ENCODE measurements at regions not wholly inside any gene's neighbourhood (a gene's known extent, or its start where the extent isn't known, plus 50 kb on each side); places are given as distances from the start of the nearest gene placed in this dataset.

- FAIRE-seq = no peak
- H3K9me3 Mint-ChIP-seq (ENCODE audit: unreplicated experiment) = no peaks in the 10 kb centered on the region
- Histone ChIP-seq H3K9ac (ENCODE audit: low read length) (no peak overlapping the region), H3K9me3 (ENCODE audit: insufficient read depth, low read depth, low read length) (no peaks in the 10 kb centered on the region), H3K27ac (ENCODE audit: low read depth, low read length) (no peak overlapping the region), H2AFZ (ENCODE audit: low read depth, low read length) (no peak overlapping the region), H3K36me3 (ENCODE audit: insufficient read depth, low read length) (no peaks in the 10 kb centered on the region), H3K4me3 (ENCODE audit: insufficient read depth, low read depth, low read length) (no peak overlapping the region), H3K79me2 (ENCODE audit: insufficient read depth, low read length) (no peaks in the 10 kb centered on the region), H4K20me1 (ENCODE audit: insufficient read depth, low read length) (no peaks in the 10 kb centered on the region), H3K4me1 (ENCODE audit: insufficient read depth, low read length) (peaks cover 18% of the 10 kb centered on the region), H3K27me3 (ENCODE audit: insufficient read depth, low read length) (no peaks in the 10 kb centered on the region), H3K4me2 (ENCODE audit: low read length) (peak overlapping the region; percentile 17)
- H3K4me3 Mint-ChIP-seq (ENCODE audit: unreplicated experiment) = no peak overlapping the region
- peak overlapping the region; percentile 69 for H3K27ac Mint-ChIP-seq (ENCODE audit: unreplicated experiment)
- no peaks in the 10 kb centered on the region for H3K36me3 Mint-ChIP-seq (ENCODE audit: low read depth, unreplicated experiment)
- no peaks in the 10 kb centered on the region for H3K27me3 Mint-ChIP-seq (ENCODE audit: low read depth, unreplicated experiment)
- H3K4me1 Mint-ChIP-seq (ENCODE audit: low read depth, unreplicated experiment) = peaks cover 37% of the 10 kb centered on the region
- DNase-seq (ENCODE audit: low read depth) = peak; percentile 53
- no peak for TF ChIP-seq EZH2 (IDR thresholded peaks at IDR 0.05; ENCODE audit: insufficient read depth, low read length)
Measured at GRCh38 chr7:81331061-81332018, 412.5 kb upstream of the SEMA3C start.

GRCh38 chr7:81330108-81330507 lies 411.3 kb upstream of the SEMA3C start:
- TF ChIP-seq CTCF (IDR thresholded peaks at IDR 0.05; ENCODE audit: insufficient read depth, low read depth, low read length) (no peak), EZH2 (IDR thresholded peaks at IDR 0.05; ENCODE audit: insufficient read depth, low read length) (no peak)
- H3K36me3 ChIP-seq (ENCODE audit: insufficient read depth, low read length) = no peaks in the 10 kb centered on the region
- H3K27me3 ChIP-seq (ENCODE audit: insufficient read depth, low read length) = no peaks in the 10 kb centered on the region
- no peak overlapping the region for H3K4me2 ChIP-seq (ENCODE audit: low read length)
- H3K27ac ChIP-seq (ENCODE audit: low read depth, low read length) = no peak overlapping the region
- H3K9me3 ChIP-seq (ENCODE audit: insufficient read depth, low read depth, low read length) = no peaks in the 10 kb centered on the region
- no peak overlapping the region for H2AFZ ChIP-seq (ENCODE audit: low read depth, low read length)
- H4K20me1 ChIP-seq (ENCODE audit: insufficient read depth, low read length) = no peaks in the 10 kb centered on the region
- H3K9me3 Mint-ChIP-seq (ENCODE audit: unreplicated experiment) = no peaks in the 10 kb centered on the region
- H3K27me3 Mint-ChIP-seq (ENCODE audit: low read depth, unreplicated experiment) = no peaks in the 10 kb centered on the region
- no peak overlapping the region for H3K9ac ChIP-seq (ENCODE audit: low read length)
- H3K4me3 Mint-ChIP-seq (ENCODE audit: unreplicated experiment) = no peak overlapping the region
- H3K4me1 ChIP-seq (ENCODE audit: insufficient read depth, low read length) = peaks cover 18% of the 10 kb centered on the region
- DNase-seq (ENCODE audit: low read depth) (no peak), FAIRE-seq (peak; percentile 29)
- H3K79me2 ChIP-seq (ENCODE audit: insufficient read depth, low read length) = no peaks in the 10 kb centered on the region
- peaks cover 37% of the 10 kb centered on the region for H3K4me1 Mint-ChIP-seq (ENCODE audit: low read depth, unreplicated experiment)
- no peak overlapping the region for H3K4me3 ChIP-seq (ENCODE audit: insufficient read depth, low read depth, low read length)
- no peak overlapping the region for H3K27ac Mint-ChIP-seq (ENCODE audit: unreplicated experiment)
- no peaks in the 10 kb centered on the region for H3K36me3 Mint-ChIP-seq (ENCODE audit: low read depth, unreplicated experiment)

GRCh38 chr7:81327468-81328266 lies 408.8 kb upstream of the SEMA3C start:
- Histone ChIP-seq H3K27me3 (ENCODE audit: insufficient read depth, low read length) (no peaks in the 10 kb centered on the region), H3K4me1 (ENCODE audit: insufficient read depth, low read length) (peaks cover 11% of the 10 kb centered on the region), H3K9ac (ENCODE audit: low read length) (no peak overlapping the region), H3K27ac (ENCODE audit: low read depth, low read length) (no peak overlapping the region), H3K36me3 (ENCODE audit: insufficient read depth, low read length) (no peaks in the 10 kb centered on the region), H4K20me1 (ENCODE audit: insufficient read depth, low read length) (no peaks in the 10 kb centered on the region), H3K9me3 (ENCODE audit: insufficient read depth, low read depth, low read length) (no peaks in the 10 kb centered on the region), H3K4me2 (ENCODE audit: low read length) (no peak overlapping the region), H3K79me2 (ENCODE audit: insufficient read depth, low read length) (no peaks in the 10 kb centered on the region), H2AFZ (ENCODE audit: low read depth, low read length) (no peak overlapping the region), H3K4me3 (ENCODE audit: insufficient read depth, low read depth, low read length) (no peak overlapping the region)
- no peaks in the 10 kb centered on the region for H3K36me3 Mint-ChIP-seq (ENCODE audit: low read depth, unreplicated experiment)
- H3K4me3 Mint-ChIP-seq (ENCODE audit: unreplicated experiment) = no peak overlapping the region
- H3K27ac Mint-ChIP-seq (ENCODE audit: unreplicated experiment) = peak overlapping the region; percentile 36
- H3K4me1 Mint-ChIP-seq (ENCODE audit: low read depth, unreplicated experiment) = peaks cover 35% of the 10 kb centered on the region
- no peaks in the 10 kb centered on the region for H3K9me3 Mint-ChIP-seq (ENCODE audit: unreplicated experiment)
- peak; percentile 17 for DNase-seq (ENCODE audit: low read depth)
- no peak for TF ChIP-seq CTCF (IDR thresholded peaks at IDR 0.05; ENCODE audit: insufficient read depth, low read depth, low read length)
- TF ChIP-seq EZH2 (IDR thresholded peaks at IDR 0.05; ENCODE audit: insufficient read depth, low read length) = no peak
- H3K27me3 Mint-ChIP-seq (ENCODE audit: low read depth, unreplicated experiment) = no peaks in the 10 kb centered on the region
- FAIRE-seq = peak; percentile 20

Measured in astrocyte (in vitro differentiated cells and primary cell).